ENCODE measurements at regions not wholly inside any gene's neighbourhood (a gene's known extent, or its start where the extent isn't known, plus 50 kb on each side); places are given as distances from the start of the nearest gene placed in this dataset.

DNA sequence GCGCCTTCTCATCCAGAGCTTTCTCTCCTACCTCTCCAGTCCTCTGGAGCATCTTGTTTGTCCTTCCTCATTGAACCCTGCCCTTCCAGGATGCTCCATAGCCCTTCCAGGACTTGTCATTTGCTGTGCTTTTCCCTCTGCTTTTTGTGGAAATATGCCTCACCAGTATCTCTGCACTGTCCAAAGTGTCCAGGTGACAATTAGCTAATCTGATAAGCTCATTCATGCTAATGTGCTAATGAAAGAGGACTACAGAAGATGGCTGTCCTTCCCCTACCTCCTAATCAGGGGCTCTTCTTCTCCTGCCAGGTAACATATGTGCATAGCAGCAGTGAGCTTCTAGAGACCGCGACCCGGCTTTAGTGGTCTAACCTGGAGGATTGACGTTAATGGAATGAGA is 58.4 kb upstream of the OTX2 start:
- H3K27ac ChIP-seq (ENCODE audit: low read depth, low read length) = no peak overlapping the region
- H3K27me3 ChIP-seq (ENCODE audit: control insufficient read depth, insufficient read depth, low read length) = peaks cover 3% of the 10 kb centered on the region; the same call in 1 of the 2 replicates
- H3K4me3 ChIP-seq (ENCODE audit: low read depth, low read length) = no peak overlapping the region
- no peaks in the 10 kb centered on the region for H3K9me3 ChIP-seq (ENCODE audit: control insufficient read depth, insufficient read depth, low read length)
- H3K36me3 ChIP-seq (ENCODE audit: control insufficient read depth, insufficient read depth, low read length) = no peaks in the 10 kb centered on the region
- H3K9ac ChIP-seq (ENCODE audit: low read depth, low read length) = no peak overlapping the region
- H3K4me1 ChIP-seq (ENCODE audit: control insufficient read depth, insufficient read depth, low read length) = peaks cover 4% of the 10 kb centered on the region

GRCh38 chr14:56862836-56863235 is 52.6 kb upstream of the OTX2 start:
- Histone ChIP-seq H3K4me3 (ENCODE audit: low read depth, low read length) (no peak overlapping the region), H3K4me1 (ENCODE audit: control insufficient read depth, insufficient read depth, low read length) (peaks cover 23% of the 10 kb centered on the region), H3K9ac (ENCODE audit: low read depth, low read length) (no peak overlapping the region), H3K36me3 (ENCODE audit: control insufficient read depth, insufficient read depth, low read length) (no peaks in the 10 kb centered on the region), H3K27ac (ENCODE audit: low read depth, low read length) (no peak overlapping the region), H3K9me3 (ENCODE audit: control insufficient read depth, insufficient read depth, low read length) (no peaks in the 10 kb centered on the region), H3K27me3 (ENCODE audit: control insufficient read depth, insufficient read depth, low read length) (no peaks in the 10 kb centered on the region)

- peaks cover 40% of the 10 kb centered on the region for H3K4me1 ChIP-seq (ENCODE audit: control insufficient read depth, insufficient read depth, low read length)
- no peak overlapping the region for H3K27ac ChIP-seq (ENCODE audit: low read depth, low read length)
- H3K4me3 ChIP-seq (ENCODE audit: low read depth, low read length) = no peak overlapping the region
- H3K36me3 ChIP-seq (ENCODE audit: control insufficient read depth, insufficient read depth, low read length) = no peaks in the 10 kb centered on the region
- H3K9ac ChIP-seq (ENCODE audit: low read depth, low read length) = no peak overlapping the region
- no peaks in the 10 kb centered on the region for H3K9me3 ChIP-seq (ENCODE audit: control insufficient read depth, insufficient read depth, low read length)
- H3K27me3 ChIP-seq (ENCODE audit: control insufficient read depth, insufficient read depth, low read length) = peaks cover 10% of the 10 kb centered on the region; the same call in 1 of the 2 replicates
Observed at GRCh38 chr14:56860441-56860840, 50.2 kb upstream of the OTX2 start.

Data from HUES48 (cell line).